ENCODE measurements at regions not wholly inside any gene's neighbourhood (a gene's known extent, or its start where the extent isn't known, plus 50 kb on each side); places are given as distances from the start of the nearest gene placed in this dataset.
"Not testable (repeated sequence)": the region's sequence is repeated elsewhere in the genome, so short reads cannot be mapped to it uniquely, and the experiment has no call there.

- no peak overlapping the region for H3K4me3 ChIP-seq (ENCODE audit: low read depth, low read length)
- in situ Hi-C loops (cut with HindIII; ENCODE audit: low sequenced_read_pairs): no loop called here
- no peak for DNase-seq (ENCODE audit: low read depth)
- TF ChIP-seq CTCF (IDR thresholded peaks at IDR 0.05; ENCODE audit: low read depth, low read length, missing control alignments): no peak
Measured at GRCh38 chr12:97075934-97076630, 169.0 kb downstream of the NEDD1 start.

GRCh38 chr12:97076912-97077311 is 169.9 kb downstream of the NEDD1 start:
- DNase-seq (ENCODE audit: low read depth); in situ Hi-C loops (cut with HindIII; ENCODE audit: low sequenced_read_pairs); H3K4me3 ChIP-seq (ENCODE audit: low read depth, low read length): not testable (repeated sequence)

GRCh38 chr12:97082029-97082428 is 175.0 kb downstream of the NEDD1 start:
- no peak overlapping the region for H3K4me3 ChIP-seq (ENCODE audit: low read depth, low read length)
- no peak for DNase-seq (ENCODE audit: low read depth)
- TF ChIP-seq CTCF (IDR thresholded peaks at IDR 0.05; ENCODE audit: low read depth, low read length, missing control alignments): no peak
- in situ Hi-C loops (cut with HindIII; ENCODE audit: low sequenced_read_pairs): no loop called here

GRCh38 chr12:97093187-97093683 is 186.2 kb downstream of the NEDD1 start:
- in situ Hi-C loops (cut with HindIII; ENCODE audit: low sequenced_read_pairs): no loop called here
- no peak for TF ChIP-seq CTCF (IDR thresholded peaks at IDR 0.05; ENCODE audit: low read depth, low read length, missing control alignments)
- H3K4me3 ChIP-seq (ENCODE audit: low read depth, low read length): no peak overlapping the region
- no peak for DNase-seq (ENCODE audit: low read depth)

GRCh38 chr12:97097734-97098133 is 190.7 kb downstream of the NEDD1 start:
- H3K4me3 ChIP-seq (ENCODE audit: low read depth, low read length): no peak overlapping the region
- no peak for TF ChIP-seq CTCF (IDR thresholded peaks at IDR 0.05; ENCODE audit: low read depth, low read length, missing control alignments)
- no peak for DNase-seq (ENCODE audit: low read depth)
- in situ Hi-C loops (cut with HindIII; ENCODE audit: low sequenced_read_pairs): no loop called here

GRCh38 chr12:97109441-97109840 is 202.4 kb downstream of the NEDD1 start:
- no peak overlapping the region for H3K4me3 ChIP-seq (ENCODE audit: low read depth, low read length)
- in situ Hi-C loops (cut with HindIII; ENCODE audit: low sequenced_read_pairs): no loop called here
- DNase-seq (ENCODE audit: low read depth): no peak
- TF ChIP-seq CTCF (IDR thresholded peaks at IDR 0.05; ENCODE audit: low read depth, low read length, missing control alignments): no peak

GRCh38 chr12:97112136-97112535 is 205.1 kb downstream of the NEDD1 start:
- no peak for DNase-seq (ENCODE audit: low read depth)
- no peak overlapping the region for H3K4me3 ChIP-seq (ENCODE audit: low read depth, low read length)
- in situ Hi-C loops (cut with HindIII; ENCODE audit: low sequenced_read_pairs): no loop called here
- no peak for TF ChIP-seq CTCF (IDR thresholded peaks at IDR 0.05; ENCODE audit: low read depth, low read length, missing control alignments)

Measured in astrocyte of the cerebellum (primary cell).